AG20443 (cell line): ENCODE measurements at regions not wholly inside any gene's neighbourhood (a gene's known extent, or its start where the extent isn't known, plus 50 kb on each side); places are given as distances from the start of the nearest gene placed in this dataset.

Experiments
- DNase-seq: peaks from one replicate; pipeline ENCODE4 v3.0.0; 2012; ENCODE audit warnings: low spot score, mixed read lengths

DNA sequence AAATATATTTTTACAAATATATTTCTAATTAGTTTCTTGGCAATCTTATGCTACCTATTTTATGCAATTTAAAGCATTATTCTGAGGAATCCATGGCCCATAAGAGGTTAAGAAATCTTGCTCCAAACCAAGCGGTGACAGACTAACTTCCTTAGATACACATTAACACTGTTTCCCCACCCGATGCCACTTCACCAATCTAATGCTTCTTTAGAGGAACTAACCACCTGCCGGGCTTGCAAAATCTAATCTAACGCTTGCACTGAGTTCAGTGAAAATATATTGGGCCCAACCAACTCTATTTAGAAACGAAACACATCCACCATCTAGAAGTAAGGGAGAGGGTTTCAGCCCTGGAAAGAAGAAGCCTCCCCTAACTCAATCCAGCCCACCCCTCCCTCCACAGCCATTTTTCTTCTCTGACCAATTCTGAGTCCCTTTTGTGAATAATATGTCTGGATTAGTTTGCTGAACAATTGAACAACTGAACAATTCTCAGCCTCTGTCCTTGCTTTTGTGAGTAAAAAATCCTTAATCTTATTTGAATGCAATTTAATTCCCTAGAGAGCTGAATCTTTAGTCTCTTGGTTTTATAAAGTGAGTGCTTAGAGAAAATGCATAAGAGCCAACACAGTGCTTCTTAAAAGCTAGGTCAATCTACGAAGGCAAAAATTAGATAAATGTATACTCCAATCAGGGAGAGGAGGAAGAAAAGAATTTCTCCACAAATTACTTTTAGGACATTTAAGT lies 150.4 kb upstream of the ADAMTS9 start:
- no peak for DNase-seq

DNA sequence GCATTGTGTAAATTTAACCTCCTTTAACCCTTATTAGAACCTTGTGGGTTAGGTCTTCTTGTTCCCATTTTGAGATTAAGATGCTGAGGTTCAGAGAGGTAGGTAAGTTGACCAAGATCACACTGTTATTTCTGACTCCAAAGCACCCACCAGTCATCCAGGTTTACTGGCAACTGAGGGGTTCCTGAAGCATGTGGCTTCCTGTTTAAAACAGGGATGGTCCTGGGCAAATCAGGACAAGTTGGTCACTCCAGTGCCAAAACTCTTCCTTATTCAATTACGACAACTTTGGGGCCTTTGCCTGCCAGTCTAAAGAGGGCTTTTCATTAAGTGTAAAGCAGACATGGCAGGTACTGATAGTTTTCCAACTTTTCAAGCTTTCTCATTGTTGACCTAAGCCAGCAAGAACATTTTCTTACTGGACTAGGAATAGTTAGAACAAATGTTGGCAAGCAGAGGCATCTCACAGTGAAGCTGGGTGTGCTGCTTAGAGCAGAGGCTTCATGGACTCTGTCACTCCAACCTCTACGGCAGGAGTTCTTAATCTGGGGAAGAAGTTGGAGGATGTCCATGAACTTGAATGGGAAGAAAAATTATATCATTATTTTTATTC lies 149.4 kb upstream of the ADAMTS9 start:
- DNase-seq = no peak

DNA sequence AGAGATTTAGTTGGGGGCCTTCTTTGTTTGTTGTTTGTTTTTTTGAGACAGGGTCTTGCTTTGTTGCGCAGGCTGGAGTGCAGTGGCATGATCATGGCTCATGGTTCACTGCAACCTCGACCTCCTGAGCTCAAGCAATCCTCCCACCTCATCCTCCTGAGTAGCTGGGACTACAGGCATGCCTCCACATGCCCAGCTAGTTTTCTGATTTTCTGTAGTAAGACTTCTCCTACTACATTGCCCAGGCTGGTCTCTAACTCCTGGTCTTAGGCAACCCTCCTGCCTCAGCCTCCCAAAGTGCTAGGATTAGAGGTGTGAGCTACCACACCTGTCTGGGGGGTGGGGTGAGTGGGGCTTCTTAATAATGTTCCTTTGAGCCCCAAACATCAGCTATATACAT lies 148.3 kb upstream of the ADAMTS9 start:
- DNase-seq = no peak

DNA sequence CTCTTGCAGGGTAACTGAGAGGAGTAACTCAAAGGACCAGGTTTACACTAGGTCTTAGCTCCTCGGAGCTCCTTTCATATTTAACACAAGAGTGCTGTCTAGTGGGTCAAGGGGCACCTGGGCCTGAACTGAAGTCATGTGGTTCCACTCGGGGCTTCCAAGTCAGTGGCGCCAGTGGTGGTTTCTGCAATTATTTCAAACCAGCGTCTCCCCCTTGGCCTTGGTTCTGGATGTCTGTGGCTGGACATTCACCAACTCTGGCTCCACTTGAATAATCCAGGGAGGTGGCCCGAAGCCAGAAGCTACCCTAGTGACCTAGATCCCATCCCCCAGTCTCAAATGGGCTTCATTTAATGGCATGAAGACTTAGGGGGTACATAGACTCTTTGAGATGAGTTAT lies 144.3 kb upstream of the ADAMTS9 start:
- DNase-seq = no peak

DNA sequence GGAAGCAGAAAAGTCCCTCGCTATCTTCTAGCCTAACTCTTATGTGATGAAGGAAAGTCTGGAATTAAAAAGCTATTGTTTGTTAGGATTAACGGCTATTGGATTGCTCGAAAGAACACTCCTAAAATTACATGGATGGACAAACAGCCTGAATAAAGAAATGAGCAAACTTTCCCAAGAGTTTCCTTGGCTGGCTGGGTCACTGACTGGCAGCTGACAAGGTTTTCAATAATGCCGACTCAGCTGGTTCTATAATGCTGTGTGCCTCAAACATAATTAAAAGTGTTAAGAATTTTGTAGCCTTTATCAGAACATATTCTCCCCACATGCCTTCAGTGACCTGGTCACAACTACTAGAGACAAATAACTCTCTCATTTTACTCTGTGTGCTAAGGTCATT lies 142.9 kb upstream of the ADAMTS9 start:
- no peak for DNase-seq

DNA sequence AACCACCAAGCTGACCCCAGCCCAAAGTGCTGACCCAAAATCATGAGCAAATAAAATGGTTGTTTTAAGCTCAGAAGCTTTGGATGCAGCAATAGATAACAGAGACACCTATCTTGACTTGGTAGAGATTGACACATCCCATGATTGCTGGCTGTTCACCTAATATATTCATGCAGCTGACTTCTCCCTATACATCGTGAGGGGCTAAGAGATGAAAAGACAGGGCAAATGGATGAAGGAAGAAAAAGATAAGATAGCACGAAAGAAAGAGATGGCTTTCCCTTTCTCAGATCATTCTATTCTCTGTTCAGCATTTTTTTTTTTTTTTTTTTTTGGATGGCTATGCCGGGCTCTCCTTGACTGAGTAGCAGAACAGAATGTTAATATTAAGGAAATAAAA lies 141.5 kb upstream of the ADAMTS9 start:
- DNase-seq = no peak

DNA sequence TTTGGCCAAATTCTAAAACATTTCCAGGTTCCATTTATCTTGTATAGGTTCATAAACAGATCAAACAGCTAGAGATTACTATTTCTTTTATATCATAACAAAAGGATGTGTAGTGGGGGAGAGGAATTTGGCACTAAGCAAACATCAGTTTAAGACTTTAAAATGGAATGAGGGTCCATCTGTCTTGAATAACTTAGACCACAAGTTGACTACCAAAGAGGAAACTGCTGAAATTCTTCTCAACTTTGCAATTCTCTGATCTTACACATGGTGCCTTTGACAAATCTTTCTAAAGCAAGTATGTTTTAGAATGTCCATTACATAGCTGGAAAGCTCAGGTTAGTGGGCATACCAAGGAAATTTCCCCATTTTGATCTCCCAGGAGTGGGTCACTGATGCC lies 140.5 kb upstream of the ADAMTS9 start:
- no peak for DNase-seq

DNA sequence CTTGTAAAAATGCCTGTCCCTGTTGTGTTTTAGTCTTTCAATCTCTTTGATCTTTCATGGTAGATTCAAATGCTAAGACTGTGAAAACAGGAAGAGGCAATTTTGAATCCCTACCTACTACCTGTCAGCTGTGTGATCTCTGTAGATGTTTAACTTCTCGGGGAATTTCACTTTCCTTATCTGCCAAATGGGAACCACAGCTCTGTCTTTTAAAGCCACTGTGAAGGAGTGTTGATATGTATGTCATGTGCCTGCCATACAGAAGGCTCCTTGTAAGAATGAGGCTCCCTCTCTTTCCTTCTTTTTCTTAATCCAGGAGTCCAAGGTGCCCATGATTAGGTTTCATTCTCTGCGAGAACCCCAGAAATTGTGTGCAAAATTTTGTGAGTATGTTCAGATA lies 139.6 kb upstream of the ADAMTS9 start:
- DNase-seq = no peak

DNA sequence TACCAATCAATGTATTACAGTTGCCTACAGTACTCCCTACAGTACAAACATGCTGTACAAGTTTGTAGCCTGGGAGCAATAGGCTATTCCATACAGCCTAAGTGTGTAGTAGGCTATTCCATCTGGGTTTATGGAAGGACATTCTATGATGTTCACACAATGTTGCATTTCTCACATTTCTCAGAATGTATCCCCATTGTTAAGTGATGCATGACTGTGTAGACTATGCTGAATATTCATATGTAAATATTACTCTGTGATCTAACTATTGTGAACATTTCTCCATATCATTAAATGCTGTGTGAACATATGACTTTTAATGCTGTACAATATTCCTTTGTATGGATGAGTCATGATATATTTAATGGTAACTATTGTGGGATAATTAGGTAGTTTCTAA lies 139.2 kb upstream of the ADAMTS9 start:
- no peak for DNase-seq

DNA sequence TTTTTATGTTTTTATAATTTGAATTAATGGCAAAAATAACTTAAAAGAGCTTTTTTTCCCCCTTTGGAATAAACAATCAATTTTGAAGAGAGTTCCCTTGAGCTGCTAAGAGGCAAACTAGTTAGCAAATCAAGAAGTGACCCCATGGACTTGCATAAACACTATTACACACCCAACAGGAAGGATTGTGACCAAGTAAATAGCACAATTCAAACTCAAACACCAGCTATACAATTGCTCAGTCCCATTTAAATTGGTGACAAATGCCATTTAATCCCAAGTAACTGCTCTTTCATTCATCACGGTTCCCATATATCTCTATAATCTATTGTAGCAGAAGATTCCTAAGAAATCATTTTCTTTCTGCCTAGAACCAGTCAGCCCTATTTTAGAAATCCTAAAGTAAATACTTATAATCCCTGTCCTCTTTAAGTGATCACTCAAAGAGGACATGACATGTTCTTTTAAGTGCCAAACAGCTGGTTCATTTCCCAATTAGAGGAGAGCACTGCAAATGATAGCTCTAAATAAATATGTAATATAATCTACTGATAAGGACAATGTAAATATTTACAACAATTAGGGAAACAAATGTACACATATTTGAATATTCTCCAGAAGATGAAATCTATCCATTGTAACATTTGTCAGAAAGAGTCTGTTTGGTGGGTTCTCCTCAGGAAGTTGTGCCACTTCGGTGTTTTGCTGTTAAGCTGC lies 137.8 kb upstream of the ADAMTS9 start:
- no peak for DNase-seq

DNA sequence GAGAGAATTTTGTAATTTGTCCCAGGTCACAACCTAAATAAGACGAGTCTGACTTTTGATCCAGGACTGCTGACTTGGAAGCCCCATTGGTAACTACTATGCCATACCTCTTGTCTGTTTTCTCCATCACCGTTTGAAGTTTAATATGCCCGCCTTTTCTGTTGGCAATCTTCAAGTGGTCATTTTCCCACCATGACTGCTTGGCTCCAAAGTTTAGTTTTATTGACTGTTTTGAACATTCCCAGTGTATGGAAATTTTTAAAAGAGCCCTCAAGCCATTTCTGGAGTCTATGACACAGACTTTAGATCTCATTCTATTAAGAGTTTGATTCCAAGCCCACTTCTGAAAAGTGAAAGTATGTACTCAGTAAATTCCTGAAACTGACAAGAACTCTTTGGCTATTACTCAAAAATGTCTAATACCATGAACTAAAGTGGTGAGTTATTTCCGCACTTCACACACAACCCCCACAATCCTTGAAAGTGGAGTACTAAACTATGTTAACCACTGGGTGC lies 136.7 kb upstream of the ADAMTS9 start:
- no peak for DNase-seq

DNA sequence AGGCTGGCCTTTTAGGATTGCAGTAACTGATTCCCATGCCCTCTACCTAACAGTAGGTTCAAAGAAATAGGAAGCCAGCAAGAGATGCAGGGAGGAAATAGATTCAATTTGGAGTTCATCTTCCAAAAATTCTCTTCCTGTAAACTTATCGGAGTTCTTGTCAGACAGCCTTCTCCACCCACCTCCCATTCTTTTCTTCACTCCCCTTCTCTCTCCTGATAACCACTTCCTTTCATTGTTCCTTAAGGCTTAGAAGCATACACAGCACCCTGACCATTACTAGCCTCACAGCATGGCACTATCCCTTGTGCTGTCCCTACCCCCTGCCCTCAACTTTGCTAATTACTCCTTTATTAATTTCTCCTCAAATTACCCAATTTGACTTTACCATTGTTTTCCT lies 130.4 kb upstream of the ADAMTS9 start:
- no peak for DNase-seq

DNA sequence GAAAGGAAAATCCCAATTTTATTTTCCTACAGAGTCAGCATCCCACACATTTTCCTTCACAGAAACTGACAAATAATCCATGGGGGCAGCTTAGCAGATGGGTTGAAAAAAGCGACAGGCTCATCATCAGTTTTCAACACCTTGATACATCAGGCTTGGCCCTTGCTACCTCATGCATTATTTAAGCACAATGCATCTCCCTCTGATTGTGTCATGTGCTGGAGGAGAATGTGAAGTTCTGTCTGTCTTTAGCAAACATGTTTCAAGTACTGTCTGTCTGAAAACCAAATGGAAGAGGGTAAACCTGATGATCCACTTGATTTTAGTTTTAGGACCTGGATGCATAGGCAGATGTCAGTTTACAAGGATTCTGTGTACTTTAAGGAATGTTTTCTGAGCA lies 128.6 kb upstream of the ADAMTS9 start:
- DNase-seq = no peak

DNA sequence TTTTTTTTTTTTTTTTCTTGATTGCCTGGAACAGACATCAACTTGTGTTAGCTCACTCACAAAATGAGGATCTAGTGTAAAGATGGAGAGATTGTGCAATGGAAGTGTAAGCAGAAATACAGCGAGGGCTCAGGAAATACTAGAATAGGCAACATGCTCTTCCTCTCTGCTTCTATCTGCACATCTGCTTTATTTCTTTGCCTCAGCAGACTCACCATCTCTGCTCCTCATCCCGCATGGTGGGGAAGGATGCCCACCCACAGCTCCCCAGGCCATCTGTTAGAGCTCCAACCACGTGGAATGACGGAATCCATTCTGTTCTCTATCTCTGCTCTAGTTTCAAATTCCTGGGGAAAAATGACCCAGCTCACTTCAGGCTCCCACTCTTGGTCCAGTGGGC lies 128.0 kb upstream of the ADAMTS9 start:
- DNase-seq = no peak

DNA sequence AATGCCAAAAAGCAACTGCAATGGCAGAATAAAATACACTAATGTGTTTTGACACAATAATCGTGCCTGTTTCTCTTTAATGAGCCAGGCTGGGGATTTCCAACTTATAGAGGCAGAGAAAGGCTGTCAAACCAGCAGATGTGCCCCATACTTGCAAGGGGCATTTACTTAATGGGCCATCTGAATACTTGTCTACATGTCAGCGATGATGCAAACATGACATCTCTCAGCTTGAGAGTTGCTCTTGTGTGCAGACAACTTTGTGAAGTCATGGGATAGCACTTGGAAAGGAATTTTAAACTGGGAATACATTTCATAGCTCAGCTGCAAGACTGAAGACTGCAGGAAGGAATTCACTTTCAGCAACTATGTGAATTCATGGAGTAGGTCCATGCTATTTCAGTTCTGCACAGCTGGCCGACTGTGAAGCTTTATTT lies 127.4 kb upstream of the ADAMTS9 start:
- DNase-seq = peak; percentile 30

DNA sequence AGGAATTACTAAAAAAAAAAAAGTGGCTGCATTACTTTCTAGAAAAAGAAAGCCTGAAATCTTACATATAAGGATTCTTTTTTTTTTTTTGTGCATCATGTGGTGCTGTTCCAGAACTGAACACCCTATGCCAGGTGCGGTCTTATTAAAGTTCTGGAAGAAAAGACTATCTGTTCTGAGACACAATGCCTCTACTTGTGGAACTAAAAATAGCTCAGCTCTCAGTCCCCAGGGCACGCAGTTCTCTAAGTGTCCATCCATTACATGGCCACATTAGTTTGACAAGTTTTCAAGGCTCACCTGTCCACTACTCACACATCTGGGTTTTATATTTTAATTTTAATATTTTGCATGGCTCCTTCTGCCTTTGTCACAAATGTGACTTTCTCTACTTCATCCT lies 126.6 kb upstream of the ADAMTS9 start:
- no peak for DNase-seq

DNA sequence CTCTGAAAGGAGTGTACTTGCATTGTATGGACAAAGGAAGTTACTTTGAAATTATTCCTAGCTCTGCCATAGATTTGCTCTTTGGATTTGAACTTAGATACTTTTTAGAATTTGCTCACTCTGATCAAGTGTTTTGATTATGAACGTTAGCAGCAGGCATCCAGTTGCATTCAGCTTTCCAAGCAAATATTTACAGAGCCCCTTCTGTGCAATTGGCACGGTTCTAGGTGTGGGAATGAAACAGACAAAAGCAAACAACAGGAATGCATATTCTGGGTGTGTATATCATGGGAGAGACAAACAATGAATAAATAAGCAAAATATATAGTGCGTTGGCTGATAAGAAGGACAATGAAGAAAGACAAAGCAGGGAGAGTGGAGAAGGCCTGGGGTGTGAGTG lies 125.5 kb upstream of the ADAMTS9 start:
- no peak for DNase-seq

DNA sequence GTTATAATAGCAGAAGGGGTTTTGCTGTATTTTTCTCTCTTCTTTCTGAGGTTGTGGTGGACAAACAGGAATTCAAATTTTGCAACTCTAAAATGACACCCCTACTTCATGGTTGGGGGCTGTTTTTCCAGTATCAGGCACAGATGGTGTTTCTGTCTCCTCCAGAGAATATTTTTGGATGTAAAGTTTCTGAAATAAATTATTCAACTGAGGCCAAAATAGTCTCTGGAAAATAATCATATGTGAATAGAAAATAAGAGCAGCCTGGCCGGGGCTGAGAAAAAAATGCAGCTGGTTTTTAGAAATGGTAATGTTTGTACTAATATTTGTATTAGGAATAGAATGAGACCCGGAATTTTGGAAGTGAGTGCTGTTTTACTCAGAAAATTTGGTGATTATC lies 121.3 kb upstream of the ADAMTS9 start:
- no peak for DNase-seq

DNA sequence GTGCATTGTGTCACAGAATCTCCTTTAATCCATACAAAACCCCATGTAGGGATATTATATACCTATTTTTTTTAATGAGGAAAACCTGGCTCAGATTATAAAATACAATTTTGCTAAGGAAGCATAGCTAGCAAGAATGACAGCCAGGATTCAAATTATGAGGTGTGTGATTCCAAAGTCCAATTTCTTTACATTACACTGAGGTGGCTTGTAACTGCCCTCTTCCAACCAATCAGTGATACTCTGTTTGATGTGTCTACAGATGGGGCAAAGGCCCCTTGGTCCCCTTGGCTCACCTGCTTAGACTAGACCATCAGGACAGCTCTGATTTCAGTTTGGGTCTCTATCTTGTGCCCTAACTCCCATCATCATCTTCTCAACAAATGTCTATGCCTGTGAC lies 120.3 kb upstream of the ADAMTS9 start:
- DNase-seq = no peak

DNA sequence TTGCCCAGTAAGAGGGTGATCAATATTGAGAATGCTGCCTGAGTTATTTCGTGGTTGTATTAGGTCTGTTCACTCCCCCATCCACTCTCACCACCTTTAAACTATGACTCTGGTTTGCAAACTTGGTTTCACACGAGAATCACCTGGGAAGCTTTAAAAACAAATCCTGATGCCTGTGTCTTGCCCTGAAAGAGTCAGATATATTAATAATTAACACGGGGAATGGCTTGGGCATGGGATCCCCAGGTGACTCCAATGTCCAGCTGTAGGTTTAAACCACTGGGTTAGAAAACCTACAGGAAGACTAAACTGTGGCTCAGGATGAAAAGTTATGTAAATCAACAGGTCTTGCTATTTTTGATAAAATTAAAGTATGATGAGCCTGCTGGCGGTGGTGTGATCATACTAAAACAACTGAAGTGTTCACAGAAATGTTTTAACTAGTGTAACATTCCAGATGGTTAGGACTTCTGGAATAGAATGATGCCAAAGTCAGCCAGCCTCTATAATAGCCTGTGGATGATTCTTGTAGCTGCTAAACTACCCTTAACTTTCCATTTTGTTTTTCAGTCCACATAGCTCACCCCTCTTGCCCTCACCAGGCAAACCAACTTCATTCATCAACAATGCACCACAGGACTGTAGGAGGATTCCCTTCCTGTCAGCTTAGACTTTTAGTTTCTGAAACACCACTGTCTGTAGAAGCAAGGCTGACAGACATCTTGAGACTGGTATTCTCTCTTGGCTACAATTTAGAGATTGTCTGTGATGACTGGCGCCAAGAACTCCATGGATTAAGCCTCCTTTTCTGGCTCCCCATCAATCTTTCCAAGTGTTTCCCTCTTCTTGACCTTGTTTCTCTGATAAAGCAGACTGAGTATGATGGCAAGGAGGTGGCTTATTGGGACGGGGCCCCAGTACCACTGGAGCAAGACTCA lies 119.1 kb upstream of the ADAMTS9 start:
- DNase-seq = no peak

DNA sequence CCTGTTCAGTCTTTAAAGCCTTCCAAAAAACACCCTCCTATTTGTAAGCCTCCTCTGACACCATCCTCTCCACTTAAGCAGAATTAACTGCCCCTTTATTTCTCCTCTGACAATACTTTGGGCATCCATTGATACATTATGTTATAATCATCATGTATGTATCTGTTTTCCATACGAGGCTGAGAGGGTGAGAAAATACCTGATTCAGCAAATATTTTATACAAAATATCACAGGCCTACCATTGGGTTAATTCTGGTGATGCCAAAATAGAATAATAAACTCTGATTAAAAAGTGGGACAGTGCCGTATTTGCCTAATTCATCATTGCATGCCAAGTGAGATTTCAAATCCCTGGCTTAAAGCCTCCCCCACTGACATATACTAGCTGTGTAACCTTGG lies 118.2 kb upstream of the ADAMTS9 start:
- no peak for DNase-seq

DNA sequence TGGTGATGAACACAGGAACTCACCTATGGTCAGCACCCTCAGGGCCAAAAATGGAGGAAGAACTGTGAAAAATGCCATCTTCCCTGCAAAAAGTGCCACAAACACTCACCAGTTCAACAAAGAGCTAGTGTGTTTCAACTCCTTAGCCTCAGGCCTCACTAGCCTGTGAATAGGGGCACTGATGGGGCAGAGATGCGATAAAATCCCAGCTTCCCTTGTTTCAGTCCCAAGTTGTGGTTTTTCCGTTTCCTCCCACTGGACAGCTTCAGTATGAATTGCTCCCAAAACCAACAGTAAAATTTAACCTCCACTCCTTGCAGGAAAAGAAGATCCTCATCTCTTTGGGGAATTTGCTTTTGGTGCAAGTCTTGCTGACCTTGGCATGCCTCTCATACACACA lies 117.4 kb upstream of the ADAMTS9 start:
- DNase-seq = no peak
